Middle frontal gyrus (tissue), 1 donor: ENCODE measurements at regions not wholly inside any gene's neighbourhood (a gene's known extent, or its start where the extent isn't known, plus 50 kb on each side); places are given as distances from the start of the nearest gene placed in this dataset.
"Not testable (repeated sequence)": the region's sequence is repeated elsewhere in the genome, so short reads cannot be mapped to it uniquely, and the experiment has no call there.

ENCODE experiments used
- DNase-seq: peaks from one replicate; pipeline ENCODE4 v3.0.0-alpha.2; 2015; ENCODE audit warnings: low spot score; ENCODE audit errors: extremely low spot score

GRCh38 chrY:7672796-7673195, 761.2 kb upstream of the AMELY start:
- DNase-seq = no peak

- no peak for DNase-seq
Observed at GRCh38 chrY:7663261-7663660, 751.7 kb upstream of the AMELY start.

DNA sequence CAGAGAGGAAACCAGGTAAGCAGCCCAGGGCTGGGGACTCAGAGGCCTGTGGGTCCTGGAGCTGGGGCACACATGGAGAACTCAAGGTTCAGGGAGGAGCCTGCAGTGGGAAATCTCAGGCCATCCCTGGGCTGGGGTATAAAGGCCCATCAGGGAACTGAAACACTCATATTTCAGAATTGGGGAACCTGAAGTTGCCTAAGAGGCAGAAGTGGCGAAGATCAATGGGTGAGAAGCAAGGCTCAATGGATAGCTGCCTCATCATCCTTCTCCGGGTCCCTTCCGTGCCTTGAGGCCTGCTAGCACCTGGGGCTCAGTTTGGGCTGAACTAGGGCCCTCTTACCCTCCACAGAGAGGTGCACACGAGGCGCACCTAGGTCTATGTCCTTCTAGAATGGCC, 747.5 kb upstream of the AMELY start:
- no peak for DNase-seq

GRCh38 chrY:7656596-7656995, 745.0 kb upstream of the AMELY start:
- no peak for DNase-seq

GRCh38 chrY:7654985-7655384, 743.4 kb upstream of the AMELY start:
- DNase-seq = no peak

GRCh38 chrY:7649866-7650265, 738.3 kb upstream of the AMELY start:
- not testable (repeated sequence) for DNase-seq
